K562 (cell line): ENCODE measurements at regions not wholly inside any gene's neighbourhood (a gene's known extent, or its start where the extent isn't known, plus 50 kb on each side); places are given as distances from the start of the nearest gene placed in this dataset.

Source experiments
- ATAC-seq: fragments of 200-7000 bp; cut with Tn5 transposase; 3 replicates; pipeline ENCODE4 v1.9.1; 2020; ENCODE audit warnings: moderate library complexity
- BruUV-seq: library from RNA; stranded (reverse); fragments of 400-500 nt; replicated peaks from 2 replicates; lab custom pipeline; 2021; lab: Mats Ljungman, UMichigan
- CTCF ChIA-PET: fragments of 300-600 bp; formaldehyde crosslinking; extraction: SDS; loops from one replicate; lab custom pipeline; 2021; ENCODE audit warnings: low intra/inter-chr PET ratio; lab: Yijun Ruan, JAX
- POLR2A ChIA-PET: fragments of 300-600, 350-650 bp; sonication (Branson Sonifier 250); formaldehyde crosslinking; extraction: SDS; loops from one replicate; lab custom pipeline; 2021; ENCODE audit warnings: antibody characterized with exemption, inconsistent platforms; lab: Yijun Ruan, JAX
- DNase-seq, 4 experiments: peaks; one replicate each; pipeline versions ENCODE4 v3.0.0 to v3.0.0-alpha.2; 2011 to 2018; ENCODE audit warnings: low spot score in 3 of 4, mixed read lengths in 3 of 4; ENCODE audit errors: extremely low read depth in 1 of 4
- FAIRE-seq: peaks from 2 replicates; lab custom pipeline; 2011; peaks lifted over from hg19 to GRCh38; lab: Jason Lieb, UNC
- H2AFZ ChIP-seq: 2 replicates; pipeline ENCODE4 v1.6.0; 2011; ENCODE audit warnings: low read depth, low read length, control low read depth, inconsistent platforms
- H3K27ac ChIP-seq: fragments of 200-600 bp; 3 replicates; pipeline ENCODE4 v1.8.0; 2011; ENCODE audit warnings: low read depth, mild to moderate bottlenecking, control low read depth, inconsistent platforms, low read length, moderate library complexity, mixed read lengths; ENCODE audit errors: extremely low read depth
- H3K27me3 ChIP-seq, 2 experiments: fragments of 300-600 bp in 1 of 2; 2 replicates in 1 of 2; 3 replicates in 1 of 2; pipeline versions ENCODE4 v1.6.0 to v1.8.0; 2011; ENCODE audit warnings: inconsistent platforms in 2 of 2, low read length in 2 of 2, mild to moderate bottlenecking in 1 of 2, mixed read lengths in 1 of 2, moderate library complexity in 1 of 2; ENCODE audit not compliant: control insufficient read depth in 2 of 2, insufficient read depth in 2 of 2
- H3K36me3 ChIP-seq: fragments of 300-600 bp; 3 replicates; pipeline ENCODE4 v1.8.0; 2011; ENCODE audit warnings: mild to moderate bottlenecking, low read length, inconsistent platforms; ENCODE audit not compliant: control insufficient read depth, insufficient read depth
- H3K4me1 ChIP-seq, 2 experiments: fragments of 200-600 bp in 1 of 2; replicated peaks in 1 of 2; 2 replicates in 1 of 2; 3 replicates in 1 of 2; pipeline versions ENCODE4 v1.5.1 to v1.8.0; 2011; ENCODE audit warnings: inconsistent platforms in 2 of 2, low read length in 2 of 2, mild to moderate bottlenecking in 1 of 2, mixed read lengths in 1 of 2, moderate library complexity in 1 of 2; ENCODE audit not compliant: control insufficient read depth in 2 of 2, insufficient read depth in 2 of 2
- H3K4me2 ChIP-seq: 2 replicates; pipeline ENCODE4 v1.6.1; 2011; ENCODE audit warnings: low read length, control low read depth, inconsistent platforms, mixed read lengths; ENCODE audit not compliant: insufficient read depth
- H3K4me3 ChIP-seq: fragments of 200-600 bp; sonication (generic), shearing (Covaris generic); 2 replicates; pipeline ENCODE4 v1.5.1; 2016; ENCODE audit warnings: control low read depth, inconsistent platforms
- H3K79me2 ChIP-seq: fragments of 200-600 bp; 3 replicates; pipeline ENCODE4 v1.8.0; 2011; ENCODE audit warnings: low read length, inconsistent platforms; ENCODE audit not compliant: control insufficient read depth, insufficient read depth
- H3K9ac ChIP-seq, 2 experiments: 2 replicates each; pipeline versions ENCODE4 v1.6.0 to v1.6.1; 2011; ENCODE audit warnings: low read depth in 2 of 2, low read length in 2 of 2, control low read depth in 1 of 2, inconsistent platforms in 1 of 2, mild to moderate bottlenecking in 1 of 2, mixed read lengths in 1 of 2; ENCODE audit not compliant: insufficient read depth in 1 of 2
- H3K9me1 ChIP-seq: one replicate; pipeline ENCODE4 v1.6.0; 2011; ENCODE audit warnings: inconsistent platforms, mild to moderate bottlenecking, low read length, moderate library complexity; ENCODE audit not compliant: control insufficient read depth, insufficient read depth
- H3K9me3 ChIP-seq: replicated peaks from 2 replicates; pipeline ENCODE4 v1.5.1; 2011; ENCODE audit warnings: low read depth, low read length, inconsistent platforms; ENCODE audit not compliant: control insufficient read depth, insufficient read depth
- H4K20me1 ChIP-seq: replicated peaks from 2 replicates; pipeline ENCODE4 v1.6.1; 2011; ENCODE audit warnings: low read length, inconsistent platforms, mixed read lengths; ENCODE audit not compliant: control insufficient read depth, insufficient read depth
- CREM ChIP-seq: IDR thresholded peaks from 2 replicates; pipeline ENCODE4 v1.6.1; 2014; ENCODE audit warnings: antibody characterized with exemption, low read depth
- MEF2D ChIP-seq: conservative IDR thresholded peaks from 2 replicates; pipeline ENCODE4 v1.6.1; 2016; ENCODE audit warnings: low read depth, missing genetic modification characterization, missing compliant biosample characterization
- NCOA4 ChIP-seq: fragments of 450-650 bp; IDR thresholded peaks from 2 replicates; pipeline ENCODE4 v1.6.1; 2018; ENCODE audit warnings: mild to moderate bottlenecking; ENCODE audit not compliant: partially characterized antibody
- SMARCE1 ChIP-seq: fragments of 450-650 bp; IDR thresholded peaks from 2 replicates; pipeline ENCODE4 v1.7.1; 2016; ENCODE audit warnings: mild to moderate bottlenecking
- SUPT5H ChIP-seq: fragments of 450-650 bp; IDR thresholded peaks from 2 replicates; pipeline ENCODE4 v1.6.1; 2016
- ZBTB26 ChIP-seq: fragments of 450-650 bp; formaldehyde crosslinking; IDR thresholded peaks from 2 replicates; pipeline ENCODE4 v1.4.0; 2022; ENCODE audit warnings: missing genetic modification characterization
- WGBS: fragments of 100-300 bp; shearing (Covaris generic); methylation state at CpG from one replicate; pipeline ENCODE4 v1.1.6; 2016; ENCODE audit warnings: low coverage, mixed read lengths; ENCODE audit not compliant: insufficient coverage; ENCODE audit errors: missing lambda C conversion rate; 5-methylcytosine and 5-hydroxymethylcytosine counted together
- in situ Hi-C: fragments of 300-500 bp; cut with MboI; formaldehyde crosslinking; loops from 4 replicates; pipeline ENCODE4 v1.15.0; 2018; ENCODE audit warnings: inconsistent platforms, mixed read lengths
- intact Hi-C: fragments of 100-400 bp; cut with micrococcal nuclease; formaldehyde crosslinking; loops from 2 replicates; pipeline ENCODE4 v1.14.2; 2022

- TF ChIP-seq ZBTB26 (CRISPR knock-in tag): no peak
- TF ChIP-seq, all 486 proteins: peak for 0
Observed at GRCh38 chr6:170201361-170201760, 89.5 kb downstream of the DLL1 start (continued).

DNA sequence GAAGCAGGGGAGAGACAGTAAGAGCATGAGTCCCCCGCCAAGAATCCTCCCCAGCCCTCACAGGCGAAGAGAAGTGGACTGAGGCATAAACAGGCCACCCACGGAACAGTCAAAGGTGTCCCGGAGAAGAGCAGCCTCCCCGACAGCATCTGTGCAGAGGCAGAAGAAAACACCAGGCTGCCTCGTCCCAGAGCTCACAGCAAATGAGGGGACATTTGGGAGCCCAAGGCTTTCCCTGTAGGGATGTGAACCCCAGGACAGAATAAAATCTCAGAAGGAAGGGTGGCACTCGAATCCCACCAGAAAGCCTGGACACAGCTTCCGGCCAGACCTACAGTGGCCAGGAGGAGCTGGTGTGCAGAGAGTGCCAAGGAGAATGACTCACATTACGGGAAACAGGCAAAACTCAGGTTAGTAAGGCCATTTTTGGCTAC is 90.4 kb downstream of the DLL1 start:
- Histone ChIP-seq H4K20me1 (no peaks in the 10 kb centered on the region), H3K27me3 (peaks cover 0 to 6% of the 10 kb centered on the region in 2 experiments; a peak in 1 of 5 replicates), H3K79me2 (no peaks in the 10 kb centered on the region), H3K9me3 (no peaks in the 10 kb centered on the region), H3K9ac (no peak overlapping the region), H3K4me1 (no peaks in the 10 kb centered on the region), H2AFZ (no peak overlapping the region), H3K4me2 (no peak overlapping the region), H3K36me3 (no peaks in the 10 kb centered on the region), H3K9me1 (no peaks in the 10 kb centered on the region), H3K4me3 (no peak overlapping the region), H3K27ac (no peak overlapping the region)
- intact Hi-C loops: no loop called here
- WGBS: 0% methylated on average over 9 of the region's 9 CpGs
- no TSS peak for BruUV-seq
- POLR2A ChIA-PET: no interaction called here
- in situ Hi-C loops: no loop called here
- no peak for FAIRE-seq
- no peak for DNase-seq
- no peak for ATAC-seq
- CTCF ChIA-PET: no interaction called here
- TF ChIP-seq CREM (no peak), MEF2D (no peak), SMARCE1 (no peak), NCOA4 (no peak), SUPT5H (no peak)
